H1 (cell line): ENCODE measurements at regions not wholly inside any gene's neighbourhood (a gene's known extent, or its start where the extent isn't known, plus 50 kb on each side); places are given as distances from the start of the nearest gene placed in this dataset.

ENCODE experiments used
- CTCF ChIA-PET: fragments of 300-600 bp; sonication (Branson Sonifier 250); formaldehyde crosslinking; loops from one replicate; lab custom pipeline; 2021; ENCODE audit not compliant: partially characterized antibody; lab: Charles Lee
- POLR2A ChIA-PET: fragments of 300-600 bp; sonication (Branson Sonifier 250); formaldehyde crosslinking; loops from one replicate; lab custom pipeline; 2021; ENCODE audit warnings: inconsistent platforms; ENCODE audit not compliant: partially characterized antibody; lab: Charles Lee
- DNase-seq, 2 experiments: peaks; one replicate each; pipeline versions ENCODE4 v3.0.0 to v3.0.0-alpha.2; 2010 to 2022; ENCODE audit warnings: low spot score in 2 of 2, low read depth in 1 of 2, mixed read lengths in 1 of 2
- FAIRE-seq: peaks from 2 replicates; lab custom pipeline; 2011; peaks lifted over from hg19 to GRCh38; lab: Jason Lieb, UNC
- H2AFZ ChIP-seq: 2 replicates; pipeline ENCODE4 v1.8.1; 2012; ENCODE audit warnings: low read length, inconsistent platforms
- H2AK5ac ChIP-seq: 2 replicates; pipeline ENCODE4 v1.6.1; 2013; ENCODE audit warnings: low read depth, low read length
- H2BK120ac ChIP-seq: replicated peaks from 2 replicates; pipeline ENCODE3; 2013; ENCODE audit warnings: low read depth, low read length, inconsistent platforms
- H2BK12ac ChIP-seq: 2 replicates; pipeline ENCODE4 v1.6.1; 2013; ENCODE audit warnings: low read depth, low read length
- H2BK15ac ChIP-seq: 2 replicates; pipeline ENCODE4 v1.6.1; 2013; ENCODE audit warnings: low read length
- H2BK20ac ChIP-seq: 2 replicates; pipeline ENCODE4 v1.6.1; 2013; ENCODE audit warnings: low read length
- H2BK5ac ChIP-seq: 2 replicates; pipeline ENCODE4 v1.6.1; 2013; ENCODE audit warnings: low read depth, low read length
- H3K14ac ChIP-seq: 2 replicates; pipeline ENCODE4 v1.6.1; 2013; ENCODE audit warnings: inconsistent platforms; ENCODE audit not compliant: insufficient read length
- H3K18ac ChIP-seq: 2 replicates; pipeline ENCODE4 v1.6.1; 2013; ENCODE audit warnings: low read length; ENCODE audit errors: extremely low read depth
- H3K23ac ChIP-seq: 2 replicates; pipeline ENCODE4 v1.6.1; 2013; ENCODE audit warnings: inconsistent platforms; ENCODE audit not compliant: insufficient read length
- H3K23me2 ChIP-seq: 2 replicates; pipeline ENCODE4 v1.6.1; 2013; ENCODE audit warnings: low read depth, low read length
- H3K27ac ChIP-seq: 2 replicates; pipeline ENCODE4 v1.6.1; 2011; ENCODE audit warnings: low read depth, low read length, inconsistent platforms
- H3K27me3 ChIP-seq, 4 experiments: replicated peaks in 1 of 4; 1 replicate in 1 of 4; 2 replicates in 3 of 4; pipeline versions ENCODE4 v1.6.1 to v1.8.1; 2011 to 2013; ENCODE audit warnings: low read length in 3 of 4, mild to moderate bottlenecking in 3 of 4, inconsistent platforms in 2 of 4, mixed read lengths in 2 of 4, moderate library complexity in 1 of 4; ENCODE audit not compliant: control insufficient read depth in 3 of 4, insufficient read depth in 3 of 4; ENCODE audit errors: extremely low read depth in 1 of 4
- H3K36me3 ChIP-seq, 4 experiments: 2 replicates each; pipeline versions ENCODE4 v1.6.1 to v1.8.1; 2011 to 2013; ENCODE audit warnings: mild to moderate bottlenecking in 4 of 4, low read length in 3 of 4, moderate library complexity in 2 of 4, control low read depth in 1 of 4, inconsistent platforms in 1 of 4; ENCODE audit not compliant: insufficient read depth in 4 of 4, control insufficient read depth in 2 of 4
- H3K4ac ChIP-seq: replicated peaks from 2 replicates; pipeline ENCODE3; 2013; ENCODE audit warnings: low read length, low read depth, mixed read lengths, inconsistent platforms; ENCODE audit not compliant: insufficient read length
- H3K4me1 ChIP-seq, 4 experiments: replicated peaks in 1 of 4; 1 replicate in 1 of 4; 2 replicates in 3 of 4; pipeline versions ENCODE4 v1.6.1 to v1.8.1; 2011 to 2013; ENCODE audit warnings: low read length in 3 of 4, inconsistent platforms in 2 of 4, mixed read lengths in 1 of 4; ENCODE audit not compliant: insufficient read depth in 4 of 4, control insufficient read depth in 3 of 4
- H3K4me2 ChIP-seq, 2 experiments: 2 replicates each; pipeline versions ENCODE4 v1.6.1 to v1.8.1; 2011 to 2013; ENCODE audit warnings: low read depth in 2 of 2, low read length in 2 of 2, control low read depth in 1 of 2, inconsistent platforms in 1 of 2, mild to moderate bottlenecking in 1 of 2; ENCODE audit not compliant: insufficient read depth in 1 of 2
- H3K4me3 ChIP-seq, 4 experiments: fragments of 200-600, 300-600 bp in 1 of 4; sonication (generic), shearing (Covaris generic), sonication (Bioruptor Twin) in 1 of 4; 2 replicates each; pipeline versions ENCODE4 v1.5.1 to v1.8.1; 2011 to 2016; ENCODE audit warnings: low read length in 4 of 4, low read depth in 3 of 4, control low read depth in 2 of 4, inconsistent platforms in 2 of 4, mild to moderate bottlenecking in 2 of 4, mixed read lengths in 1 of 4, moderate library complexity in 1 of 4; ENCODE audit not compliant: insufficient read depth in 2 of 4; ENCODE audit errors: extremely low read depth in 1 of 4
- H3K56ac ChIP-seq: replicated peaks from 2 replicates; pipeline ENCODE3; 2013; ENCODE audit warnings: low read depth, mild to moderate bottlenecking, mixed read lengths, low read length, inconsistent platforms; ENCODE audit not compliant: insufficient read length
- H3K79me1 ChIP-seq: 2 replicates; pipeline ENCODE4 v1.6.1; 2013; ENCODE audit warnings: low read depth, low read length, control low read depth
- H3K79me2 ChIP-seq, 2 experiments: 2 replicates each; pipeline versions ENCODE4 v1.6.1 to v1.8.1; 2012 to 2013; ENCODE audit warnings: low read length in 2 of 2, mild to moderate bottlenecking in 2 of 2, inconsistent platforms in 1 of 2; ENCODE audit not compliant: insufficient read depth in 2 of 2, control insufficient read depth in 1 of 2
- H3K9ac ChIP-seq, 4 experiments: replicated peaks in 1 of 4; 1 replicate in 1 of 4; 2 replicates in 3 of 4; pipeline versions ENCODE4 v1.6.1 to v1.8.1; 2011 to 2013; ENCODE audit warnings: low read depth in 3 of 4, low read length in 3 of 4, control low read depth in 2 of 4, mild to moderate bottlenecking in 2 of 4, moderate library complexity in 2 of 4, inconsistent platforms in 1 of 4; ENCODE audit errors: extremely low read depth in 1 of 4
- H3K9me3 ChIP-seq, 2 experiments: 2 replicates each; pipeline versions ENCODE4 v1.6.1 to v1.8.1; 2012 to 2013; ENCODE audit warnings: mild to moderate bottlenecking in 2 of 2, moderate library complexity in 2 of 2, control low read depth in 1 of 2, inconsistent platforms in 1 of 2, low read depth in 1 of 2, low read length in 1 of 2, mixed read lengths in 1 of 2; ENCODE audit not compliant: insufficient read depth in 2 of 2
- H4K20me1 ChIP-seq, 2 experiments: replicated peaks in 1 of 2; 2 replicates each; pipeline versions ENCODE3 to v1.8.1; 2011 to 2013; ENCODE audit warnings: inconsistent platforms in 2 of 2, low read length in 2 of 2, mild to moderate bottlenecking in 1 of 2; ENCODE audit not compliant: insufficient read depth in 2 of 2, control insufficient read depth in 1 of 2
- H4K5ac ChIP-seq: 2 replicates; pipeline ENCODE4 v1.6.1; 2013; ENCODE audit warnings: low read length, low read depth, mixed read lengths, inconsistent platforms; ENCODE audit not compliant: insufficient read length
- H4K8ac ChIP-seq: 2 replicates; pipeline ENCODE4 v1.8.0; 2013; ENCODE audit warnings: mild to moderate bottlenecking, moderate library complexity, low read length, inconsistent platforms; ENCODE audit not compliant: insufficient read depth; ENCODE audit errors: extremely low read depth
- H4K91ac ChIP-seq: replicated peaks from 2 replicates; pipeline ENCODE3; 2013; ENCODE audit warnings: low read length, mixed read lengths, inconsistent platforms; ENCODE audit not compliant: insufficient read length
- HDAC6 ChIP-seq: IDR thresholded peaks from one replicate; pipeline ENCODE4 v1.7.1; 2012; ENCODE audit warnings: low read depth, mild to moderate bottlenecking, inconsistent platforms, low read length, moderate library complexity
- JUND ChIP-seq: IDR thresholded peaks from 2 replicates; pipeline ENCODE4 v1.6.1; 2011; ENCODE audit warnings: mild to moderate bottlenecking, improper control_type of control experiment, low read length
- MAFK ChIP-seq: IDR thresholded peaks from 2 replicates; pipeline ENCODE4 v1.6.1; 2012; ENCODE audit warnings: low read depth, mild to moderate bottlenecking, improper control_type of control experiment, low read length
- SIX5 ChIP-seq: IDR thresholded peaks from 2 replicates; pipeline ENCODE4 v1.6.1; 2011; ENCODE audit warnings: mild to moderate bottlenecking, low read depth, low read length
- WGBS, 2 experiments: shearing (Covaris generic) in 1 of 2; methylation state at CpG; one replicate each; pipeline versions ENCODE4 v1.1.6 to v1.1.7; 2013 to 2015; ENCODE audit warnings: low lambda C conversion rate in 2 of 2, mixed read lengths in 2 of 2, inconsistent platforms in 1 of 2, low coverage in 1 of 2, missing lambda C conversion rate in 1 of 2; ENCODE audit not compliant: insufficient replicate concordance in 2 of 2, insufficient coverage in 1 of 2, insufficient read length in 1 of 2; ENCODE audit errors: extremely low coverage in 1 of 2, missing lambda C conversion rate in 1 of 2; 5-methylcytosine and 5-hydroxymethylcytosine counted together

DNA sequence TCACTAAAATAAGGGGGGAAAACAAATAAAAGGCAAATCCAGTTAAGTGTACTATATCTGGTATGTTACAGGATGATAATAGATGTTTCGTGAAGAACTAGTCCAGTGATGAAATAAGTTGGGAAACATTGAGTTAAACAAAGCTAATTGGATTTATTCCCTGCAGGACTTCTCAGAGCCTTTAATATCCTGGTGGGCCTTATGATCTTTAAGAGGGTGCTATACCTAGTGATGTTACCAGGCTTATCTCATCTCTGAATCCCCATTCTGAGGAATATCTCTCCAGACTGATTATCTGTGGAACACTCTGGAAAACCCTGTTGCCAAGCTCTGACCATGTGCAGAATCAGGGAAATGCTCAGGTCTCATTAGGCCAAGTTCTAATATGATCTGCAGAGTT, 54.8 kb upstream of the POMGNT2 start:
- ChIA-PET POLR2A (no interaction called here), CTCF (interaction anchor here (0.6 to 4.4 kb wide), 12 partner anchors 10 to 342 kb away, joined by 3 to 26 read pairs (median 4); no protein-coding TSS in a partner anchor)
- no peak overlapping the region for H3K18ac ChIP-seq
- no peaks in the 10 kb centered on the region for H3K36me3 ChIP-seq
- no peaks in the 10 kb centered on the region for H3K79me2 ChIP-seq
- FAIRE-seq: no peak
- H3K79me1 ChIP-seq: no peaks in the 10 kb centered on the region
- no peak overlapping the region for H3K56ac ChIP-seq
- no peak overlapping the region for H2BK5ac ChIP-seq
- H2BK20ac ChIP-seq: no peak overlapping the region
- no peak overlapping the region for H2AK5ac ChIP-seq
- no peaks in the 10 kb centered on the region for H3K23me2 ChIP-seq
- H3K14ac ChIP-seq: no peak overlapping the region
- H3K27me3 ChIP-seq: peaks cover 0 to 2% (median 0%) of the 10 kb centered on the region in 4 experiments; a peak in 1 of 7 replicates
- WGBS, 2 experiments: 92% methylated on average over 1 of the region's 1 CpG; no CpG with 5 or more reads in 1 of the 2 experiments
- H2BK15ac ChIP-seq: no peak overlapping the region
- no peak for DNase-seq
- H2BK12ac ChIP-seq: no peak overlapping the region
- H3K9me3 ChIP-seq: no peaks in the 10 kb centered on the region
- no peak overlapping the region for H3K9ac ChIP-seq
- no peak overlapping the region for H2AFZ ChIP-seq
- H2BK120ac ChIP-seq: no peak overlapping the region
- no peak overlapping the region for H4K5ac ChIP-seq
- H3K23ac ChIP-seq: no peak overlapping the region
- H3K27ac ChIP-seq: no peak overlapping the region
- H3K4ac ChIP-seq: no peak overlapping the region
- H4K20me1 ChIP-seq: no peaks in the 10 kb centered on the region
- H4K8ac ChIP-seq: no peak overlapping the region
- H4K91ac ChIP-seq: no peak overlapping the region
- no peak overlapping the region for H3K4me2 ChIP-seq
- peaks cover 0 to 7% (median 3%) of the 10 kb centered on the region in 4 experiments; a peak in 3 of 7 replicates for H3K4me1 ChIP-seq
- H3K4me3 ChIP-seq: no peak overlapping the region
- TF ChIP-seq HDAC6: no peak
- no peak for TF ChIP-seq JUND
- no peak for TF ChIP-seq MAFK
- no peak for TF ChIP-seq SIX5
